Activated T-cell treated with anti-CD3 and anti-CD28 coated beads, Interleukin-2, amount 50 U/mL, for 48 hours (primary cell): ENCODE measurements at regions not wholly inside any gene's neighbourhood (a gene's known extent, or its start where the extent isn't known, plus 50 kb on each side); places are given as distances from the start of the nearest gene placed in this dataset.

Experiments used
- DNase-seq, 2 experiments: peaks; one replicate each; pipeline ENCODE4 v3.0.0-alpha.2; 2020

- DNase-seq: no peak
These were observed 55.1 kb upstream of the SLC25A26 start for GRCh38 chr3:66165660-66166059.

DNA sequence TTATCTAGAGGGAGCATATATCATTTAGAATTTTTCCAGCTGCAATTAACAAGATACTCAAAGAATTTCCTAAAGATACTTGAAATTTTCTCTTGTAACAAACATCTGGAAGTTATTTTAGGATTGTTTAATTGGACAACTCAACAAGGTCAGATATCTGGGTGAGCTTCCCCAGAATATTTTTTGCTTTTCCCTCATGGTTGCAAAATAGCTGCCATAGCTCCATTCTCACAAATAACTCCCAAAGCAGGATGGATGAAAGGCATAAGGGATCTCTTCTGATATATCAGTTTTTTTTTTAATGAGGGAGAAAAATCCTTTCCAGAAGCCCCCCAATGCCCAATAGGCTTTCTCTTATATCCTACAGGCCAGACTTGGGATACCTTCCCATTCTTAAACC lies 56.6 kb upstream of the SLC25A26 start:
- no peak for DNase-seq

DNA sequence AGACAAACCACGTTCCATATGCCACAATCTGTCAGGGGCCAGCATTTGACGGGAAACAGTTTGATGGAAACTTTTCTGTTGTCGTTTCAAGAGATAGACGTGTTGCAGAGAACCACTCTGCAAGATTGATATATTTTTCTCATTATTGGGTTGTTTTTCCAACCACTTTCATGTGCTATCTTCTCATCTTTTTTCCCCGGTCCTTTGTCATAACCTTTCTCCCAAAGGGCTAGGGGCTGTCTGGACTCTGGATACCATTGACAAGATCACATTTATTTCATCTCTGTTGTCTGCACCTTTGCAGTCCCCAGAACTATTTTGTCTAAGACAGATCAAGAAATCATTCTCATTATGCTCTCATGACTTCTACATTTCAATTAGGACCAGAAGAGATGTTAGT lies 57.6 kb upstream of the SLC25A26 start:
- DNase-seq: no peak

DNA sequence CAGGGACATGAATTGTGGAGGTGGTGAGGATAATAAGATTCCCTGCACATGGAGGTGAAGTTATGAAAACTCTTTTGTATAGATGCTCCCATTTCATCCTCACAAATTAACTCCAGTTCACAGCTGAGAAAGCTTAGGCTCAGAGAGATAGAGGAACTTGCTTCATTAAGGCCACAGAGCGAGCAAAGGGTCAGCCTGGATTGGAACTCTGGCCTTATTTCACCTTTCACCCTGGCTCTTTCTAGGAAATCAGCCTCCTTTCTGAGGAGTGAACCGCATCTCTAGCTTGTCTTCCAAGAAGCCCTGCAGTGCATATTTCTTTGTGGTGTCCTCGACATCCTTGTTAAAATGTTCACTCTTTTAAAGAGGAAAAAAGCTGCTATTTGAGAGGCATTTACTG lies 58.0 kb upstream of the SLC25A26 start:
- no peak for DNase-seq

GRCh38 chr3:66158933-66159683 lies 61.7 kb upstream of the SLC25A26 start:
- DNase-seq: no peak

DNA sequence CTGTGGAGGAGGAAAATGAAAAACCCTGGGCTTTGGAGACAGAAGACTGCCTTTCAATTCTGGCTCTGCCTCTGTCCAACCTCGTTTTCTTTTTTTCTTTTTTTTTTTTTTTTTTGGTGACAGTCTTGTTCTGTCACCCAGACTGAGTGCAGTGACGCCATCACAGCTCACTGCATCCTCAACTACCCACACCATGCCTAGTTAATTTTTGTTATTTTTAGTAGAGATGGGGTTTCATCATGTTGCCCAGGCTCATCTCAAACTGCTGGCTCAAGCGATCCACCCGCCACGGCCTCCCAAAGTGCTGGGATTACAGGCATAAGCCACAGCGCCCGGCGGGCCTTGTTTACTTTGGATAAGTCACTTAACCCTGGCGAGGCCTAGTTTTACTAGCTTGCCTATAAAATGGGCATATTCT lies 66.3 kb upstream of the SLC25A26 start:
- DNase-seq: no peak

GRCh38 chr3:66153481-66154443 lies 67.0 kb upstream of the SLC25A26 start:
- no peak for DNase-seq

DNA sequence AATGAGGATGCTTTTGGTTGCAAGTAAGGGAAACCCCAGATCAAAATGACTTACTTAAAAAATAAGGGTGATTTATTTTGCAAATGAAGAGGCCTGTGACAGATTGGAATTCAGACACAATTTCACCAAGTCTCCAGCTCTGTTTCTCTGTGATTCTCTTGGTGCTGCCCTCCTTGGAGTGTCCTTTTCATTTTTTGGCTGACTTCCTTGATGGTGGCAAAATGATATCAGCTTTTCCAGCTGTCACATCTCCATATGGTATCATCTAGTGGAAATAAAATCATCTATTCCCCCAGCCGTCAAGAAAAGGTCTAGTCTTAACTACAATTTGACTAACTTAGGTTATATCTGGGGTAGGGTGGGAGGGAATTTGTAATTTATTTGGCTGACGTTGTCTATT lies 68.5 kb upstream of the SLC25A26 start:
- DNase-seq: no peak

GRCh38 chr3:66150977-66151376 lies 69.8 kb upstream of the SLC25A26 start:
- DNase-seq: no peak

- no peak for DNase-seq
These were observed 71.5 kb upstream of the SLC25A26 start for GRCh38 chr3:66149269-66149668.

GRCh38 chr3:66145408-66145733 lies 75.4 kb upstream of the SLC25A26 start:
- DNase-seq: no peak

DNA sequence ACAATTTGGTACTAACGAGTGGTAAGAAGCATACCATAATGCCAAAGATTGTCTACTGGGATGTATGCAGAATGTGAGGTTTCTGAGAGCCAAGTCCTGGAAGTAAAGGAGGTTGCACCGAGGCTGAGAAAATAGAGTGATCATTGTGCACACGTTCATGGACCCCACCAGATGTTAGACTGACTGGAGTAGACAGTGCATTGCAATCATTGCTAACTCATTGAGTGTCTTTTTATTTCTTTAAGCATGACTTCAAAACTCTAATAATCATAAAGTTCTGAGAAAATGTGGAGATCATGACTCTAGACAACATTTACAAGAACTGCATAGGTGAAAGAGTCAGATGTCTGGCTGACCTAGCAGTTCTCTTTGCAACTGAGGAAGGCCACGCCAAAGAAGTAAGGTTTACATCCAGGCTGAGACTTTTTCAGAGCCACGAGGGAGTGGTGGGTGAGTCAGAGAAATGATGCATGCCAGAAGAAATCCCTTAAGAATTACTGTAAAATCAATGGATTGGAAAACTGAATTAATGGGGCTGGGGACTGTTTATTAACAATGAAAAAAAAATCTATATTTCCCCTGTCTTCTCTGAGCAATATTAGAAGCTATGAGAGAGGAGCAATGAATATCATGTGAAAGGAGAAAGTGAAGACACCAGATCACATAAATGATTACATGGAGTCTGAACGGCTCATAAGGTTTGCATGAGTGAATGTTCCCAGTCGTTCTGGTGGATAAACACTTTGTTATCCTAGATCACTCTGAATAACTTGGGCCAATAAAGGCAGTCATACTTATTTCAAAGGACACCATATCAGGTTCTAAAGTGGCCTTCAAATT lies 76.0 kb upstream of the SLC25A26 start:
- DNase-seq: no peak

DNA sequence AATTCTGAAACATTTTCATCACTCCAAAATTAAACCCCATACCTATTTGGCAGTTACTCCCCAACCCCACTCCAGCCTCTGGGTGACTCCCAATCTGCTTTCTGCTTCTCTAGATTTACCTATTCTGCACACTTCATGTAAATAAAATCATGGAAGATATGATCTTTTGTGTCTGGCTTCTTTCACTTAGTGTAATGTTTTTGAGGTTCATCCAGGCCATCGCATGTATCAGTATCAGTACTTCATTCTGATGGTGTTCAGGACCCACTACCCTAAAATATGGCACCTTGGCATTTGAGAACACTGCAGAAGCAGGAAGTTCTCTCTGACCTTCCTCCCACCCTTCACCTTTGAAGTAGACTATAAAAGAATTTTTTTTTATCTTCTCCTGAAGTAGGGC lies 78.7 kb upstream of the SLC25A26 start:
- DNase-seq: no peak

GRCh38 chr3:66140743-66141372 lies 79.9 kb upstream of the SLC25A26 start:
- no peak for DNase-seq

- no peak for DNase-seq
These were observed 80.7 kb upstream of the SLC25A26 start for GRCh38 chr3:66140106-66140505.

DNA sequence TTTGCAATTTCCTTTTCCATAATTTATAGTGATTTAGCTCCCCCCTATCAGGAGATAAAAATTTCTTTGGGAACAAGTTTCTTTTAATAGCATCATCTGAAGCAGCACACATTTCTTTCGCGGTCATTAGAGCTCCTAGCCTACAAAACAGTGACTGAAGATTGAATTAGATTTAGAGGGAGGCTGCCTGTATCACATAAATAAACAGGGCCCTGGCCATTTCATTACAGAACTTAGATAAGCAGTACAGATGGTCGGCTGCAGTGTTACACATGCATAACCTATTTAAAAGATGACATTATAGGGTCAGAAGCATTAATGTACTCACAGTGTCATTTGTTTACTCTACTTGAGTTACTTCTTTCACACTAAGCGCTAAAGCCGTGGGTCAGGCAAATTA lies 81.4 kb upstream of the SLC25A26 start:
- DNase-seq: no peak

DNA sequence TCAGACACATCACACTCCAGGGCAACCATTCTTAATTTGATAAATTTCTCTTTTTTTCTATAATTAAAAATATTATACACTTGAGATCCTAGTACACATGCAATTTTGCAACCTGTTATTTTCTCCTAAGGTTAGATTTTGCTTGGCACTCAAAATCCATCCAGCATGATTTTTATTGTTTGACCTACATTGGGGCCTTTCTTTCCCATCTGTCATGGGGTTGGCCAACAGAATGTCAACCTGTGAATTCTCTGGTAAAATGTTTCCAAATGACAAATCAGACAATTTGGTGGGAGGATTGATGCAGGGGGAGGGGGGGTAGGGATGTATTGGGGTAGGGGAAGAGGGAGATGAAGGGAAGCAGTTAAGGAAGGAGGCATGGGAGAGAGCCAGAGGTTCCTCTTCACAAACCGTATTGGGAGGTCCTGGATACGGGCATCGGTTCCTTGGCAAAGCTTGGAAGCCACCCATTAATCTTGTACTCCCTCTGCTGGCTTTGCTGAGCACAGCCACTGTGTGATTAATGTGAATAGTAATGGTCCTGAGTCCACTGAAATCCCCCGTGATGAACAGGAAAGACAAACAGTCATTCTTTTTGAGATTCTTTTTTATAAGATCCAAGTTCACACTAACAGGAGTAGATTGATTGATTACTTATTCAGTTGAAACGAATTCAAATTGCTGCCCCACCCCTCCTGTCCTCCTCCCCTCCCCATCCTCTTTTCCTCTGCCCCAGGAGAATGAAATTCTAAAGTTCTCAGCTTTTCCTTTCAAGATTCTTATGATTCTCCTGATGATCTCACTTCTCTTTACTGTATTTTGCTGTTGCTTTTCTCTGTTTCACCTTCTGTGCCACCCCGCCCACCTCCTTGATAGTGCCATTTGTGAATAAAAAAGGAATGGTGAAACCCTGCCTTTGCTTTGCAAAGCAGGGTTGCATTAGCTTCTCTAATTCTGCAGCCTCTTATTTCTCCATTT lies 82.2 kb upstream of the SLC25A26 start:
- DNase-seq: peak; percentile 26 to 39

DNA sequence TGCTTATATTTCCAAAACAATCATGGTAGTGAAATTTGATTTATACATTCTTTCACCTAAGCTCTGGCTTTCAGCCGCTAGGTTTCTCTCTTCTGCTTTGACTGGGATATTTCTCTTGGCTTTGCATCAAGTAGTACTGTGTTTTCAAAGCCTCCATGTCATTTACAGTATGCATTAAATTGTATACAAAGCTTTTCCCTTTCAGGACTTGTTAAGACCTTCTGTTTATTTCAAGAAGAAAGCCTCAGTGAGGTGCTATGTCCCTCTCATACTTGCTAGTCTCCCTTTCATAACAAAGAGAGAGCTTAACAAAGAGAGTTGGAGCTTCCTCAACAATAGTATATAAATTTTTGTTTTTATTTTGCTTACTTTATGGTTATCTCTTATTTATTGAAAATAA lies 84.2 kb upstream of the SLC25A26 start:
- no peak for DNase-seq

GRCh38 chr3:66133853-66134445 lies 86.9 kb upstream of the SLC25A26 start:
- DNase-seq: no peak

DNA sequence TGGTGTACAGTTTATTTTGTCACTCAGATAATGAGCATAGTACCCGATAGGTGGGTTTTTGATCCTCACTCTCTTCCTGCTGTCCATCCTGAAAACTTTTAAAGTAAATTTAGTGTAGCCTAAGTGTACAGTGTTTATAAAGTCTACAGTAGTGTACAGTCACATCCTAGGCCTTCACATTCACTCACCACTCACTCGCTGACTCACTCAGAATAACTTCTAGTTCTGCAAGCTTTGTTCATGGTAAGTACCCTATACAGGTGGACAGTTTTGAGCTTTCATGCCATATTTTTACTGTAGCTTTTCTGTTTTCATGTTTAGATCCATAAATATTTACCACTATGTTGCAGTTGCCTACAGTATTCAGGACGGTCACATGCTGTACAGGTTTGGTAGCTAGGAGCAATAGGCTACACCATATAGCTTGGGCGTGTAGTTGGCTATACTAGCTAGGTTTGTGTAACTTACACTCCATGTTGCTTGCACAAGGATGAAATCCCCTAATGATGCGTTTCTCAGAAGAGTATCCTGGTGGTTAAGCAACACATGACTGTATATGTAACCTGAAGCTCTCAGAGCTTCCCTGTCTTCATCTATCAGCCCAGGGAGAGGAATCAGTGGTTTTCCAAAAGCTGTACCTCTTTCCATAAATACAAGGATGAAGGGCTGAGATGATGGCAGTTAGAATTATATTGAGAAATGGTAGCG lies 87.6 kb upstream of the SLC25A26 start:
- DNase-seq: no peak
